Naive thymus-derived CD4-positive, alpha-beta T cell (primary cell): ENCODE measurements at regions not wholly inside any gene's neighbourhood (a gene's known extent, or its start where the extent isn't known, plus 50 kb on each side); places are given as distances from the start of the nearest gene placed in this dataset.
A peak's percentile ranks its signal among the peaks of the same experiment; 100 is the strongest.

ENCODE experiments used
- ATAC-seq: fragments of 150-1000 bp; cut with Tn5 transposase; 2 replicates; pipeline ENCODE4 v1.10.0; 2021; ENCODE audit warnings: mild to moderate bottlenecking, moderate library complexity
- CTCF ChIA-PET: fragments of 350-600 bp; sonication (Branson Sonifier 250); formaldehyde crosslinking; loops from one replicate; lab custom pipeline; 2021; ENCODE audit warnings: antibody characterized with exemption; lab: Charles Lee
- POLR2A ChIA-PET: fragments of 350-600 bp; sonication (Branson Sonifier 250); formaldehyde crosslinking; loops from one replicate; lab custom pipeline; 2021; ENCODE audit warnings: antibody characterized with exemption, inconsistent platforms; lab: Charles Lee
- DNase-seq, 9 donors: peaks; one replicate each; pipeline versions ENCODE4 v3.0.0 to v3.0.0-alpha.2; 2020 to 2022; ENCODE audit warnings: mixed read lengths in 1 of 9
- H3K27ac ChIP-seq: one replicate; pipeline ENCODE4 v1.7.0; 2013; ENCODE audit warnings: mild to moderate bottlenecking, low read depth, low read length, moderate library complexity
- H3K27me3 ChIP-seq, 2 donors: one replicate each; pipeline ENCODE4 v1.7.0; 2013; ENCODE audit warnings: low read length in 2 of 2, mild to moderate bottlenecking in 2 of 2, moderate library complexity in 2 of 2; ENCODE audit not compliant: control insufficient read depth in 2 of 2, insufficient read depth in 2 of 2
- H3K36me3 ChIP-seq, 3 experiments: 1 replicate in 2 of 3; 2 replicates in 1 of 3; pipeline ENCODE4 v1.7.0; 2013; ENCODE audit warnings: low read length in 3 of 3, mild to moderate bottlenecking in 3 of 3, moderate library complexity in 1 of 3; ENCODE audit not compliant: insufficient read depth in 3 of 3, control insufficient read depth in 2 of 3
- H3K4me1 ChIP-seq, 2 donors: one replicate each; pipeline ENCODE4 v1.7.0; 2013; ENCODE audit warnings: low read length in 2 of 2, mild to moderate bottlenecking in 2 of 2, moderate library complexity in 1 of 2; ENCODE audit not compliant: control insufficient read depth in 2 of 2, insufficient read depth in 2 of 2
- H3K4me3 ChIP-seq: 2 replicates; pipeline ENCODE4 v1.7.0; 2013; ENCODE audit warnings: mild to moderate bottlenecking, low read length
- H3K9me3 ChIP-seq, 3 experiments: 1 replicate in 2 of 3; 2 replicates in 1 of 3; pipeline ENCODE4 v1.7.0; 2013; ENCODE audit warnings: low read length in 3 of 3; ENCODE audit not compliant: control insufficient read depth in 2 of 3
- H3K27ac Mint-ChIP-seq, 9 donors: one replicate each; pipeline ENCODE4 v1.8.0; 2020 to 2022; ENCODE audit warnings: mixed read lengths in 9 of 9, mild to moderate bottlenecking in 8 of 9, moderate library complexity in 5 of 9, inconsistent platforms in 2 of 9
- H3K27me3 Mint-ChIP-seq, 5 donors: one replicate each; pipeline ENCODE4 v1.8.0; 2021 to 2022; ENCODE audit warnings: mixed read lengths in 5 of 5, mild to moderate bottlenecking in 1 of 5
- H3K36me3 Mint-ChIP-seq, 5 donors: one replicate each; pipeline ENCODE4 v1.8.0; 2020 to 2022; ENCODE audit warnings: mixed read lengths in 5 of 5, mild to moderate bottlenecking in 3 of 5, inconsistent platforms in 1 of 5
- H3K4me1 Mint-ChIP-seq, 7 donors: one replicate each; pipeline ENCODE4 v1.8.0; 2020 to 2022; ENCODE audit warnings: mixed read lengths in 7 of 7, mild to moderate bottlenecking in 3 of 7, inconsistent platforms in 1 of 7
- H3K4me3 Mint-ChIP-seq, 10 donors: one replicate each; pipeline ENCODE4 v1.8.0; 2020 to 2022; ENCODE audit warnings: mild to moderate bottlenecking in 10 of 10, mixed read lengths in 10 of 10, moderate library complexity in 6 of 10, inconsistent platforms in 2 of 10
- H3K9me3 Mint-ChIP-seq, 11 donors: one replicate each; pipeline ENCODE4 v1.8.0; 2020 to 2022; ENCODE audit warnings: mixed read lengths in 11 of 11, mild to moderate bottlenecking in 4 of 11, inconsistent platforms in 1 of 11, moderate library complexity in 1 of 11
- intact Hi-C, 2 donors: fragments of 100-400 bp; cut with micrococcal nuclease; formaldehyde crosslinking; loops; one replicate each; pipeline ENCODE4 v1.15.1; 2023

- no peak overlapping the region for H3K27ac ChIP-seq
- H3K4me3 ChIP-seq = no peak overlapping the region
- H3K27me3 ChIP-seq = no peaks in the 10 kb centered on the region
- Mint-ChIP-seq H3K27me3 (peaks cover 0 to 19% (median 0%) of the 10 kb centered on the region in 5 donors), H3K36me3 (no peaks in the 10 kb centered on the region), H3K4me1 (no peaks in the 10 kb centered on the region), H3K27ac (no peak overlapping the region), H3K9me3 (peaks cover 0 to 4% (median 0%) of the 10 kb centered on the region in 11 donors), H3K4me3 (no peak overlapping the region)
- H3K36me3 ChIP-seq = no peaks in the 10 kb centered on the region
- ATAC-seq = no peak
- no peaks in the 10 kb centered on the region for H3K9me3 ChIP-seq
- ChIA-PET CTCF (no interaction called here), POLR2A (no interaction called here)
- no peak for DNase-seq
- H3K4me1 ChIP-seq = no peaks in the 10 kb centered on the region
- intact Hi-C loops = no loop called here
Observed at GRCh38 chr1:4119516-4120220, 219.6 kb upstream of the C1orf174 start.

- Histone ChIP-seq H3K27ac (no peak overlapping the region), H3K36me3 (no peaks in the 10 kb centered on the region), H3K4me1 (no peaks in the 10 kb centered on the region), H3K9me3 (no peaks in the 10 kb centered on the region), H3K4me3 (no peak overlapping the region), H3K27me3 (no peaks in the 10 kb centered on the region)
- DNase-seq (no peak), ATAC-seq (no peak)
- intact Hi-C loops = no loop called here
- CTCF ChIA-PET = no interaction called here
- H3K27me3 Mint-ChIP-seq = peaks cover 0 to 19% (median 0%) of the 10 kb centered on the region in 5 donors
- no peaks in the 10 kb centered on the region for H3K36me3 Mint-ChIP-seq
- H3K27ac Mint-ChIP-seq = no peak overlapping the region
- POLR2A ChIA-PET = no interaction called here
- no peaks in the 10 kb centered on the region for H3K4me1 Mint-ChIP-seq
- H3K4me3 Mint-ChIP-seq = no peak overlapping the region
- H3K9me3 Mint-ChIP-seq = peaks cover 0 to 2% (median 0%) of the 10 kb centered on the region in 11 donors
Observed at GRCh38 chr1:4120557-4121292, 220.7 kb upstream of the C1orf174 start.

- Histone ChIP-seq H3K27me3 (no peaks in the 10 kb centered on the region), H3K36me3 (no peaks in the 10 kb centered on the region), H3K27ac (no peak overlapping the region), H3K9me3 (no peaks in the 10 kb centered on the region), H3K4me3 (no peak overlapping the region), H3K4me1 (no peaks in the 10 kb centered on the region)
- ChIA-PET CTCF (no interaction called here), POLR2A (no interaction called here)
- Mint-ChIP-seq H3K4me3 (no peak overlapping the region), H3K4me1 (no peaks in the 10 kb centered on the region), H3K27me3 (peaks cover 0 to 19% (median 0%) of the 10 kb centered on the region in 5 donors), H3K36me3 (no peaks in the 10 kb centered on the region), H3K27ac (no peak overlapping the region), H3K9me3 (peaks cover 0 to 2% (median 0%) of the 10 kb centered on the region in 11 donors)
- intact Hi-C loops = no loop called here
- ATAC-seq = no peak
- no peak for DNase-seq
Observed at GRCh38 chr1:4121293-4121684, 221.2 kb upstream of the C1orf174 start.

- Histone ChIP-seq H3K9me3 (no peaks in the 10 kb centered on the region), H3K27me3 (no peaks in the 10 kb centered on the region), H3K36me3 (no peaks in the 10 kb centered on the region), H3K4me1 (no peaks in the 10 kb centered on the region), H3K4me3 (no peak overlapping the region), H3K27ac (no peak overlapping the region)
- H3K27me3 Mint-ChIP-seq = peaks cover 0 to 19% (median 1%) of the 10 kb centered on the region in 5 donors
- intact Hi-C loops = no loop called here
- H3K27ac Mint-ChIP-seq = no peak overlapping the region
- no peak overlapping the region for H3K4me3 Mint-ChIP-seq
- H3K4me1 Mint-ChIP-seq = no peaks in the 10 kb centered on the region
- no peaks in the 10 kb centered on the region for H3K36me3 Mint-ChIP-seq
- ChIA-PET POLR2A (no interaction called here), CTCF (no interaction called here)
- no peak for DNase-seq
- H3K9me3 Mint-ChIP-seq = peaks cover 0 to 2% (median 0%) of the 10 kb centered on the region in 11 donors
- no peak for ATAC-seq
Observed at GRCh38 chr1:4121834-4122512, 221.9 kb upstream of the C1orf174 start.

- intact Hi-C loops = no loop called here
- Mint-ChIP-seq H3K36me3 (no peaks in the 10 kb centered on the region), H3K4me3 (no peak overlapping the region), H3K27me3 (peaks cover 0 to 18% (median 3%) of the 10 kb centered on the region in 5 donors), H3K27ac (no peak overlapping the region), H3K9me3 (peaks cover 0 to 5% (median 2%) of the 10 kb centered on the region in 11 donors), H3K4me1 (no peaks in the 10 kb centered on the region)
- H3K27ac ChIP-seq = no peak overlapping the region
- DNase-seq = no peak
- POLR2A ChIA-PET = no interaction called here
- no peaks in the 10 kb centered on the region for H3K9me3 ChIP-seq
- H3K27me3 ChIP-seq = no peaks in the 10 kb centered on the region
- H3K4me3 ChIP-seq = no peak overlapping the region
- no peak for ATAC-seq
- H3K4me1 ChIP-seq = no peaks in the 10 kb centered on the region
- CTCF ChIA-PET = no interaction called here
- H3K36me3 ChIP-seq = no peaks in the 10 kb centered on the region
Observed at GRCh38 chr1:4122513-4123160, 222.6 kb upstream of the C1orf174 start.

- no peaks in the 10 kb centered on the region for H3K4me1 Mint-ChIP-seq
- H3K9me3 ChIP-seq = no peaks in the 10 kb centered on the region
- POLR2A ChIA-PET = no interaction called here
Observed at GRCh38 chr1:4124631-4125145, 224.6 kb upstream of the C1orf174 start.

More at GRCh38 chr1:4124631-4125145, 224.6 kb upstream of the C1orf174 start:
- CTCF ChIA-PET = no interaction called here
- DNase-seq = no peak
- H3K36me3 Mint-ChIP-seq = no peaks in the 10 kb centered on the region
- intact Hi-C loops = no loop called here
- H3K27me3 ChIP-seq = no peaks in the 10 kb centered on the region
- H3K27ac ChIP-seq = no peak overlapping the region
- peaks cover 0 to 5% (median 2%) of the 10 kb centered on the region in 11 donors for H3K9me3 Mint-ChIP-seq
- ATAC-seq = no peak
- no peaks in the 10 kb centered on the region for H3K4me1 ChIP-seq
- peak overlapping the region in 1 of 9 donors; percentile 8 for H3K27ac Mint-ChIP-seq
- H3K27me3 Mint-ChIP-seq = peaks cover 0 to 7% (median 3%) of the 10 kb centered on the region in 5 donors
- H3K36me3 ChIP-seq = no peaks in the 10 kb centered on the region
- H3K4me3 Mint-ChIP-seq = no peak overlapping the region
- no peak overlapping the region for H3K4me3 ChIP-seq
